ENCODE measurements at regions not wholly inside any gene's neighbourhood (a gene's known extent, or its start where the extent isn't known, plus 50 kb on each side); places are given as distances from the start of the nearest gene placed in this dataset.

GRCh38 chr3:39000008-39000450, 51.7 kb downstream of the SCN11A start:
- TF ChIP-seq, protein P1, sequence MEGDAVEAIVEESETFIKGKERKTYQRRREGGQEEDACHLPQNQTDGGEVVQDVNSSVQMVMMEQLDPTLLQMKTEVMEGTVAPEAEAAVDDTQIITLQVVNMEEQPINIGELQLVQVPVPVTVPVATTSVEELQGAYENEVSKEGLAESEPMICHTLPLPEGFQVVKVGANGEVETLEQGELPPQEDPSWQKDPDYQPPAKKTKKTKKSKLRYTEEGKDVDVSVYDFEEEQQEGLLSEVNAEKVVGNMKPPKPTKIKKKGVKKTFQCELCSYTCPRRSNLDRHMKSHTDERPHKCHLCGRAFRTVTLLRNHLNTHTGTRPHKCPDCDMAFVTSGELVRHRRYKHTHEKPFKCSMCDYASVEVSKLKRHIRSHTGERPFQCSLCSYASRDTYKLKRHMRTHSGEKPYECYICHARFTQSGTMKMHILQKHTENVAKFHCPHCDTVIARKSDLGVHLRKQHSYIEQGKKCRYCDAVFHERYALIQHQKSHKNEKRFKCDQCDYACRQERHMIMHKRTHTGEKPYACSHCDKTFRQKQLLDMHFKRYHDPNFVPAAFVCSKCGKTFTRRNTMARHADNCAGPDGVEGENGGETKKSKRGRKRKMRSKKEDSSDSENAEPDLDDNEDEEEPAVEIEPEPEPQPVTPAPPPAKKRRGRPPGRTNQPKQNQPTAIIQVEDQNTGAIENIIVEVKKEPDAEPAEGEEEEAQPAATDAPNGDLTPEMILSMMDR (IDR thresholded peaks at IDR 0.05; ENCODE audit: insufficient read depth, low read length, poor library complexity, severe bottlenecking), result peak; percentile 79
- peak; percentile 22 for DNase-seq (ENCODE audit: extremely low read depth, insufficient read length)

DNA sequence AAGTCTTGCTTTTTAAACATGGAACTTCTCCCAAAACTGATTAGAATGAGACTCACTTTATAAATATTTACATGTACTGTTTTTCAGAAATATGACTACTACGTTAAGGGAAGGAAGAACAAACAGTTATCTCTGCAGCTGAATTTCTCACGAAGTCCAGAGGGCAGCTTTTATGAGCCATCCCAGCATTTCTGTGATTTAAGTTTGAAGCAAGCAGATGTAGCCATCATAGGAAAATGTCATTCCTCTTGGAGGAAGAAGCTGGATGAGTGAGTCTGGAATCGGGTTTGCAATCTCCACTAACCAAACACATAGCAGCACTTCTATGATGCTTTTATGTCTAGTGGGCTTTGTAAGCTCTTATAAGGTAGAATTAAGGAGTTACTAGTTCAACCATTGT, 53.7 kb downstream of the SCN11A start:
- TF ChIP-seq, protein P1 (IDR thresholded peaks at IDR 0.05; ENCODE audit: insufficient read depth, low read length, poor library complexity, severe bottlenecking), result no peak
- H3K4me3 ChIP-seq (replicated peaks; ENCODE audit: low read depth, low read length), result no peak overlapping the region
- no peaks in the 10 kb centered on the region for H3K36me3 ChIP-seq (ENCODE audit: control insufficient read depth, insufficient read depth, low read length)
- no peak for DNase-seq (ENCODE audit: extremely low read depth, insufficient read length)
- H3K27me3 ChIP-seq (replicated peaks; ENCODE audit: control insufficient read depth, insufficient read depth, low read length), result no peaks in the 10 kb centered on the region; the same call in none of the 2 replicates

More at GRCh38 chr3:39000008-39000450, 51.7 kb downstream of the SCN11A start:
- Histone ChIP-seq H3K4me3 (replicated peaks; ENCODE audit: low read depth, low read length) (no peak overlapping the region), H3K27me3 (replicated peaks; ENCODE audit: control insufficient read depth, insufficient read depth, low read length) (no peaks in the 10 kb centered on the region; the same call in 1 of the 2 replicates), H3K36me3 (ENCODE audit: control insufficient read depth, insufficient read depth, low read length) (no peaks in the 10 kb centered on the region)

DNA sequence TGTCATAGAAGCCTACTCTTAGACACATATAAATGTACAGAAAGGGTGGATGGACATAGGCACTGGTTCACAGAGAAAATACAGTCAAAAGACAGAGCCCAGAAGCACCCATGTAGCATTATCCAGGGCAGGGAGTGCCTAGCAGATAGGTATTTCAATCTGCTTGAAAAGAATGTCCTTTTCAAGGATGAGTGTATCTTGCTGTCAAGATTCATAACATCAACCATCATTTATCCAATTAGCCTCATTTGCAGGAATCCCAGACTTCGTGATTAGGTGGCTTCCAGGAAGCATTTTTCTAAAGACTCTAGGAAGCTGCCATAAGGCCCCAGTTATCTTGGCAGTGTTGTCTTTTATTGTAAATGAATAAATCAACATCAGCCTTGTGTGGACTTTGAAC, 55.6 kb downstream of the SCN11A start:
- Histone ChIP-seq H3K36me3 (ENCODE audit: control insufficient read depth, insufficient read depth, low read length) (no peaks in the 10 kb centered on the region), H3K27me3 (replicated peaks; ENCODE audit: control insufficient read depth, insufficient read depth, low read length) (no peaks in the 10 kb centered on the region; the same call in 1 of the 2 replicates)
- TF ChIP-seq, protein P1 (IDR thresholded peaks at IDR 0.05; ENCODE audit: insufficient read depth, low read length, poor library complexity, severe bottlenecking), result no peak

DNA sequence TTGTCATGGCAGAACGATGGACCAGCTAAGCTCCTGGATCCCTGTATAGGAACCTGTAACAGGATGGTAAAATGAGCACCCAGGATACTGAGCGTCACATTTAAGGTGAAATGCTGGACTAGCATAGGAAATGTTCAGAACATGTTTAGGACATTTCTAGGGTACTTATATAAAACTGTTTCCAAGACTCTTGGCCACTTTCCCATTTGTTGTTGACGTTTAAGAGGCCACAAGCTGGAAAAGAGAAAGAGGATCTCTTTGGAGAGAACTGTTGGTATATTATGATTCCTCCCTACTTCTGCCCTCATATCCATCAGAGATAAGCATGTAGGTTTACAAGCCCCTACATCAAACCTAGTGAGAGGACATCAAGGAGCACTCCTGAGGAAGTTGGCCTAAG, 57.5 kb downstream of the SCN11A start:
- H3K36me3 ChIP-seq (ENCODE audit: control insufficient read depth, insufficient read depth, low read length), result no peaks in the 10 kb centered on the region
- no peaks in the 10 kb centered on the region; the same call in 1 of the 2 replicates for H3K27me3 ChIP-seq (replicated peaks; ENCODE audit: control insufficient read depth, insufficient read depth, low read length)
- TF ChIP-seq, protein P1 (IDR thresholded peaks at IDR 0.05; ENCODE audit: insufficient read depth, low read length, poor library complexity, severe bottlenecking), result no peak
- no peak for DNase-seq (ENCODE audit: extremely low read depth, insufficient read length)
- H3K4me3 ChIP-seq (replicated peaks; ENCODE audit: low read depth, low read length), result no peak overlapping the region

More for the DNA sequence above, 55.6 kb downstream of the SCN11A start:
- no peak overlapping the region for H3K4me3 ChIP-seq (replicated peaks; ENCODE audit: low read depth, low read length)
- no peak for DNase-seq (ENCODE audit: extremely low read depth, insufficient read length)

DNA sequence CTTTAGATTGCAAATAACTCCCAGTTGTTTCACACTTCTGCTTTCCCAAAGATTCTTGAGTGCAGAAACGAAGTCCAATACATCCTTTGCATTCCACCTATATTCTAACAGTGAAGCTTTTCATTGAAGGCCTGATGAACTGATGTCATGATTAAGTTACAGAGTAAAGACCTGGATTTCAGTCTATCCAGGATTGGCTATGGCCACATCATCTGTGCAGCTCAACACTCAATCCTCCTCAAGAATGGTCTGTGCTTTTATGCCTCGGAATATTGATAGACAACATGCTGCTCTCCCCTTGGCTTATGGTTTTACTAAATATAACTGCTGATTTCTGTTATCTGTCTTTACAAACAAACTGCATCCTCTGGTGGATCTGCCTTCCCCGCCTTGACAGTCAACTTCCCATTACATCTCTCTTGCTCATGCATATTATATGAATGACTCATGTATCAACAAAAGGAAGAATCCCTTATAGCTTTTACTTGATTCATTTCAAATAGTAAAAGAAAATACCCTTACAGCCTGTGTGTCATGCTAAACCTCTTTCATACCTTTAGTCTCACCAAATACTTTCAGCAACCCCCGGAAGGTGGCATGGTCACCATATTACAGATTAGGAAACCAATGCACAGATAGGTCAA, 59.5 kb downstream of the SCN11A start:
- no peak for DNase-seq (ENCODE audit: extremely low read depth, insufficient read length)
- H3K4me3 ChIP-seq (replicated peaks; ENCODE audit: low read depth, low read length), result no peak overlapping the region
- TF ChIP-seq, protein P1 (IDR thresholded peaks at IDR 0.05; ENCODE audit: insufficient read depth, low read length, poor library complexity, severe bottlenecking), result no peak
- H3K36me3 ChIP-seq (ENCODE audit: control insufficient read depth, insufficient read depth, low read length), result no peaks in the 10 kb centered on the region
- no peaks in the 10 kb centered on the region; the same call in 1 of the 2 replicates for H3K27me3 ChIP-seq (replicated peaks; ENCODE audit: control insufficient read depth, insufficient read depth, low read length)

All from GM06990 (cell line).